Activated naive CD4-positive, alpha-beta T cell treated with anti-CD3 and anti-CD28 coated beads, Interleukin-2, amount 10 ng/mL, durations not matched to agents 7 days and 5 days (primary cell): ENCODE measurements at regions not wholly inside any gene's neighbourhood (a gene's known extent, or its start where the extent isn't known, plus 50 kb on each side); places are given as distances from the start of the nearest gene placed in this dataset.

ENCODE experiments used
- CTCF ChIA-PET: fragments of 350-600 bp; sonication (Branson Sonifier 250); formaldehyde crosslinking; loops from one replicate; lab custom pipeline; 2021; ENCODE audit warnings: antibody characterized with exemption; lab: Charles Lee
- DNase-seq: peaks from one replicate; pipeline ENCODE4 v3.0.0-alpha.2; 2020
- H3K27ac Mint-ChIP-seq: one replicate; pipeline ENCODE4 v1.8.0; 2021; ENCODE audit warnings: mild to moderate bottlenecking, moderate library complexity, mixed read lengths
- H3K27me3 Mint-ChIP-seq: one replicate; pipeline ENCODE4 v1.8.0; 2021; ENCODE audit warnings: mild to moderate bottlenecking, mixed read lengths
- H3K36me3 Mint-ChIP-seq: one replicate; pipeline ENCODE4 v1.8.0; 2021; ENCODE audit warnings: mixed read lengths
- H3K4me1 Mint-ChIP-seq: one replicate; pipeline ENCODE4 v1.8.0; 2021; ENCODE audit warnings: mixed read lengths
- H3K4me3 Mint-ChIP-seq: one replicate; pipeline ENCODE4 v1.8.0; 2021; ENCODE audit warnings: mild to moderate bottlenecking, moderate library complexity, mixed read lengths
- H3K9me3 Mint-ChIP-seq: one replicate; pipeline ENCODE4 v1.8.0; 2021; ENCODE audit warnings: mixed read lengths

DNA sequence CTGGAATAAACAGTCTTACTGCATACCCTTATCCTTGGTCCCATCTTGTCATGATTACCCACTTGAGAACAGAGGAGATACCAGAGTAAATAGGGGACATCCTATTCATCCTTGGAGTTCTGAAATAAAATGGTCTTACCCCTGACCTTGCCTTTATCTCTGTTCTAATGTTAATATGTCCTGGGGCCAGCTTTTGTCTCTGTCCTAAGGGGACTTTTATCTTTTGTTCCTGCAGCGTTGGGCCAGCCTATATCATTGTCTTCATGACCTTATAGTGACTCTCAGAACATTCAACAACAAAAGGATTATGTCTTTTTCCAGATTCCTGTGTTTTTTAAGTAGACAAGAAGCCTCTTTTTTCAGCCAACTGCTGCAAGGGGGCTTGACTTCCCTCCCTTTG, 1057.5 kb downstream of the LRFN5 start:
- H3K9me3 Mint-ChIP-seq: peaks cover 15% of the 10 kb centered on the region
- no peaks in the 10 kb centered on the region for H3K36me3 Mint-ChIP-seq
- CTCF ChIA-PET: no interaction called here

DNA sequence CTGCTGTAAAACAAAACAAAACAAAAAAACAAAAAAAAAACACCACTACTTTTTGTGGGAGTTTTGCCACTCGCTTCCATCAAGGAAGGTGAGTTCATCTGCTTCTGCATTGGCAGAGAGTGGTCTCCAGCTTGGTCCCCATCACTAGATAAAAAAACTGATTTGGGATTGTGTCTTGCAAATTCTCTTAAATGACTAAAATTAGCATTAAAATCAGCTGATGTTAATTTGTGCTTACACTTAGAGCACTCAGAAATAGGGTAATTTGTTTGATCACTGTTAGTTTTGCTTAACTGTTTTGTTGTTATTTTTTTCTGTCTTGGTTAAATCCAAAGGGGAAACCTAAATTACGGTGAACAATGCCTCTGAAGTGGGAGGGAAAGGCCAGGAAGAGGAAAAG, 1048.0 kb downstream of the LRFN5 start:
- no peak for DNase-seq
- CTCF ChIA-PET: no interaction called here
- H3K4me1 Mint-ChIP-seq: no peaks in the 10 kb centered on the region
- peaks cover 12% of the 10 kb centered on the region for H3K9me3 Mint-ChIP-seq
- no peaks in the 10 kb centered on the region for H3K27me3 Mint-ChIP-seq
- no peak overlapping the region for H3K4me3 Mint-ChIP-seq
- no peak overlapping the region for H3K27ac Mint-ChIP-seq
- H3K36me3 Mint-ChIP-seq: no peaks in the 10 kb centered on the region

More for the DNA sequence above, 1057.5 kb downstream of the LRFN5 start:
- no peaks in the 10 kb centered on the region for H3K27me3 Mint-ChIP-seq
- no peak overlapping the region for H3K4me3 Mint-ChIP-seq
- H3K27ac Mint-ChIP-seq: no peak overlapping the region
- H3K4me1 Mint-ChIP-seq: no peaks in the 10 kb centered on the region
- DNase-seq: no peak

DNA sequence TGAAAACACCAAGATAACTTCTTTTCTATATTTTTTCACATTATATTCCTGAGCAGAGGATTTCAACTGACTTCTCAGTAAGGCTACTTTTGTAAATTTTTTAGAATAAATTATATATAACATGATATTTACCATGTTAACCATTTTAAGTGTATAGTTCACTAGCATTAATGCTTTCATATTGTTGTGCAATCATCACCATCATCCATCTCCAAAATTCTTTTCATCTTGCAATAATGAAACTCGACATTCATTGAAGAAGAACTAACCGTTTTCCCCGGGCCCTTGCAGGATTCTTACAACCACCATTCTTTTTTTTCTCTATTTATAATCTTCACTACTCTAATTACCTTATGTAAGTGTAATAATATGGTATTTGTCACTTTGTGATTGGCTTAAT, 1036.1 kb downstream of the LRFN5 start:
- no peak for DNase-seq
- CTCF ChIA-PET: no interaction called here
- Mint-ChIP-seq H3K36me3 (no peaks in the 10 kb centered on the region), H3K27ac (no peak overlapping the region), H3K4me1 (no peaks in the 10 kb centered on the region), H3K27me3 (no peaks in the 10 kb centered on the region), H3K4me3 (no peak overlapping the region), H3K9me3 (peaks cover 16% of the 10 kb centered on the region)

DNA sequence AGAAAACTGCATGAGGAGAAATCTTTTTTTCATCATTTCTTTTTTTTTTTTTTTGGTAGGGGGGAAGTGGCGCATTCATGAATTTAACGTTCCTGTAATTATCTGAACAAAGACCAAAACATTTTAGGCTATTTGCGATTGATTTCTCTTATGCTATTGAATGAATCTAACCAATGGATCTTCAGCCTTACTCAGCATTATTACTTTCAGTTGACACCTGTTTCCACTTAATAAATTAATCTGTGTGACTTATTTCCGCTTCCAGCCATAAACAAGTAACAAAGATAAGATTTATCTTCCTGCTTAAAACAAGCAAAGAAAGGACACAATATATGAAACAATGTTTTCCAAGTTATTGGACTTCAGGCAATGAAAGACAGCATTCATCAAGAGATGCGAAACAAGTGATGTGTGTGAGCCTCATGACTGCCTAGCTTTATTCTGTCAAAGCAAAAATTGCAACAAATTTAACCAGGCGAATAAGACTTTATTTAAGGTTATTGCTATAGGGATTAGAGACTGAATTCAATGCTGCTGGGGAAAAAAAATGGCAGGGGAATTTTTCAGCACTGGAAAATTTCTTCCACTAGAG, 1026.9 kb downstream of the LRFN5 start:
- Mint-ChIP-seq H3K4me1 (no peaks in the 10 kb centered on the region), H3K27me3 (no peaks in the 10 kb centered on the region), H3K9me3 (no peaks in the 10 kb centered on the region), H3K4me3 (no peak overlapping the region), H3K27ac (no peak overlapping the region), H3K36me3 (no peaks in the 10 kb centered on the region)
- DNase-seq: no peak
- CTCF ChIA-PET: no interaction called here

DNA sequence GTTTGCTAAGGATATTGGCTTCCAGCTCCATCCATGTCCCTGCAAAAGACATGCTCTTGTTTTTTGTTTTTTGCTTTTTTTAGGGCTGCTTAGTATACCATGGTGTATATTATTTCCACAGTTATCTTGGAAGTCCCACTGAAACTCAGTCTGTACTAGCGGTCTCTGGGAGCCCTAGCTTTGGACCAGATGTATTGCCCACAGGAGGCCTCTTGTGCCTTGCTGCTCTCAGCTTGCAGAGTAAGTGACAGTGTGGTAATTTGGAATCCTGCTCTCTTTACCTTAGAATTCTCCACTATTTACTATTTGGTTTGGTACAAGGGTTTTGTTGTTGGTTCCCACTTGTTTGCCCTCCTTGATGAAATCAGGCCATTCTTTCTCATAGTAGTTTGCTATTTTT, 1022.9 kb downstream of the LRFN5 start:
- CTCF ChIA-PET: no interaction called here

DNA sequence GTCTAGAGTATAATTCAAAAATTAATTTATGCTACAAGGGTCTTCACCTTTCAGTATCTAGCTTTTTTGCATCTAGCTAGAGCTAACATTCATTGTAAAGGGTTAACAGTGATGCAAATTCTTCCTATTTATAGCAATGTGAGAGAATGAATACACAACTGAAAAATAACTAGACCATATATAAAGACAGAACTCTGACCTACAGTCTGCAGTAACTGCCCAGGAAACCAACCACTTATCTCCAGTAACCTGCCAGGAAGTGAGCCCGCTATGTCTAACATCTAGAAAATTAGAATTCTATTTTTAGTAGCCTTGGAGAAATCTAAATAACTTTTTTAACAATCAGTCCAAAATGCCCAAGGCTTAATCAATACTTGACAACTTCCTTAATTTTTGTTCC, 1021.9 kb downstream of the LRFN5 start:
- no peak for DNase-seq
- Mint-ChIP-seq H3K27me3 (no peaks in the 10 kb centered on the region), H3K27ac (no peak overlapping the region), H3K4me1 (no peaks in the 10 kb centered on the region), H3K9me3 (no peaks in the 10 kb centered on the region), H3K36me3 (no peaks in the 10 kb centered on the region), H3K4me3 (no peak overlapping the region)
- CTCF ChIA-PET: no interaction called here

More for the DNA sequence above, 1022.9 kb downstream of the LRFN5 start:
- Mint-ChIP-seq H3K27me3 (no peaks in the 10 kb centered on the region), H3K9me3 (no peaks in the 10 kb centered on the region), H3K36me3 (no peaks in the 10 kb centered on the region), H3K27ac (no peak overlapping the region), H3K4me1 (no peaks in the 10 kb centered on the region), H3K4me3 (no peak overlapping the region)
- no peak for DNase-seq

DNA sequence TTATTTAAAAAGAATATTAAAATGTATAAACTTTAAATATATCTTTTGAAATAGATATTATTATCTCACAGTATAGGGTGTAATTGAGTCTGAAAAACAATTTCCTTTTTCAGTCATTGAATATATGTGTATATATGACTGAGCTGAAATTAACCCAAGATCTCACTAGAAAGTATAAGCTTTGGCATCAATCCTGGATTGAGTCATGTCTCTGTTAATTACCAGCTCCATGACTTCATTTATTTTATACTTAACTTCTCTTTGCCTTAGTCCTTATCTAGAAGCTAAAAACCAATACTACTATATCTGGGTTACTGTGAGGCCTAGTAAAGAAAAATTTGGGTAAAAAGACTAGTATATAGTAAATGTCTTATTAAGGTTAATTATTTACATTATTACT, 1020.3 kb downstream of the LRFN5 start:
- Mint-ChIP-seq H3K27ac (no peak overlapping the region), H3K27me3 (no peaks in the 10 kb centered on the region), H3K36me3 (no peaks in the 10 kb centered on the region), H3K9me3 (no peaks in the 10 kb centered on the region), H3K4me1 (no peaks in the 10 kb centered on the region), H3K4me3 (no peak overlapping the region)
- CTCF ChIA-PET: no interaction called here
- DNase-seq: no peak

DNA sequence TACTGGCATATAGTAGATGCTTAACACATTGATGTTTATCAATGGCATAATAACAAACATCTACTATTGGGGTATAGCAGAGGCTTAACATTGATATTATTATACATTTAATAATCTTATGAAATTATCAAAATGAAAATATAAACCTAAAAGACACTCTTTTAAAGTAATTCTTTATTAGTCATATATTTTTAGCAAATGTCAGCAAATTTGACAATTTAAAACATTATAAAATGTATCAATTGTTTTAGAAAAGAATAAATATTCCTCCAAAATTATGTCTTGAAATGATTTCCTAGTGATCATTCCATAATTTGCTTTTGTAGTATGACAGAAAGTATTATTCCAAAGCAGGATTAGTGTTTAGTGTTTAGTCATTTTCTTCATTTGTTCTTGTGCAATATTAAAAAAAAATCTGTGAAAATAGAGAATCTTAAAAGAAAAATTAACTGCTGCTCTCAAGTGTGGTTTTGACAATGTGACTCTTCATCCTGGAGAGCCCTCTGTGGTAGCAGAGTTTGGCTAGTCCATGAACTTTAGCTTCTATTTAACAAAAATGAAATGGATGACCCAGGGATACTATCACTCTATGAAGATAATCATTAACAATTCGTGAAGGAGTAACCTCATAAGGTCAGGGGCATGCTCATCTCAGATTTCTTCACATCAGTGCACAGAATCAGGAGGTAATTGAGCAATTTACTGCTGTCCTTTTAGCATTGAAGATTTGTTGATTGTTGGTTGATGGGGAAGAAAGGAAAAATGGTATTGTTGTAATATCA, 1018.5 kb downstream of the LRFN5 start:
- Mint-ChIP-seq H3K36me3 (no peaks in the 10 kb centered on the region), H3K9me3 (no peaks in the 10 kb centered on the region), H3K27me3 (no peaks in the 10 kb centered on the region), H3K4me1 (no peaks in the 10 kb centered on the region), H3K27ac (no peak overlapping the region), H3K4me3 (no peak overlapping the region)
- no peak for DNase-seq
- CTCF ChIA-PET: no interaction called here

DNA sequence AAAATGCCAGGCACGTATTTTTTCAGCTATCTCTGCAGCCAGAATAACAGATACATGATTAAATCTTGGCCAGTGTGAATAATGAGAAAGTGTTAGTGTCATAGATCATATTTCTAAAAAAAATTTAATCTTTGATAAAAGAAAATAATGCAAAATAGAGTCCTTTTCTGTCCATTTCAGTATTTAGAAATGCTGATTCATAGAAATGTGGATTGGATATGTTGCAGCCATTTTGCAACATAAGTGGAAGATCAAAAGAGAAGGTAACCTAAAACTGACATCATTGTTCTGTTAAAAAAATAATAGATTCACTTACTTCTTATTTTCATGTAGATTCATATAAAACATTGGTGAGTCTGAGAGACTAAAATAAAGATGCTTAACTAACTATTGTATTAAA, 1010.3 kb downstream of the LRFN5 start:
- Mint-ChIP-seq H3K27ac (no peak overlapping the region), H3K9me3 (peaks cover 8% of the 10 kb centered on the region), H3K36me3 (no peaks in the 10 kb centered on the region), H3K4me1 (no peaks in the 10 kb centered on the region), H3K4me3 (no peak overlapping the region), H3K27me3 (no peaks in the 10 kb centered on the region)
- no peak for DNase-seq
- CTCF ChIA-PET: no interaction called here

DNA sequence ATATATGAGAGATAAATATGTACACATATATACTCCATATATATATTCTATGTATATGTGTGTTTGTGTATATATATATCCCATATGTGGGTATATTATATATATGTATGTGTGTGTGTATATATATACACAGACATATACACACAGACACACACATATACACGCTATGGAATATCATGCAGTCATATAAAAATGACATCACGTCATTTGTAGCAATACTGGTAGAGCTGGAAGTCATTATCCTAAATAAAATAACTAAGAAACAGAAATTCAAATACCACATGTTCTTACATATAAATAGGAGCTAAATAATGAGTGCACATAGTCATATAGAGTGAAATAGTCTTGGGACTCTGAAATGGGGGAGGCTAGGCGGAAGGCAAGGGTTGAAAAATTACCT, 1000.2 kb downstream of the LRFN5 start:
- Mint-ChIP-seq H3K4me1 (no peaks in the 10 kb centered on the region), H3K36me3 (no peaks in the 10 kb centered on the region), H3K27ac (no peak overlapping the region), H3K4me3 (no peak overlapping the region), H3K27me3 (no peaks in the 10 kb centered on the region), H3K9me3 (peaks cover 11% of the 10 kb centered on the region)
- CTCF ChIA-PET: no interaction called here
- DNase-seq: no peak

DNA sequence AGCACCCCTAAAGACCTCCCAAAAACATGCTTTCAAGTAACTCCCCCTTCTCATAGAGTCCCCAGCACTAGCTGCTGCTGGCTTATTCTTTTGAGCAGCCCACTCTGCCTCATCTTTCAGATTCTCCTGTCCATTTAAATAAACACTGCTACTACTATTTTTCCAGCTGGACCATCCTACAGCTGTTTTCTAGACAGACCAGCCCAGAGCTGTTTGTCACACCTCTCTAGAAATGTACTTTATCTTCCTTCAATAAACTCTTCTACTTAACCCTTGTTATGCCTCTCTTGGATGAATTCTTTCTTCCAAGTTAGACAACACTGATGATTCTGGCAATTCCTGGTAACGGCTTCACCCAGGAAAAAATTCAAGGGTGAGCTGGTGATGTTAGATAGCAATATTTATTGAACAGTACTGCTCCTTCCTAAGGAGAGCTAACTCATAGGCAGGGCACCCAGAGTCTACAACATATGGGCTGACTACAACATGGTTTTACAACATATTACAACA, 995.7 kb downstream of the LRFN5 start:
- no peaks in the 10 kb centered on the region for H3K27me3 Mint-ChIP-seq
- CTCF ChIA-PET: no interaction called here
- no peaks in the 10 kb centered on the region for H3K4me1 Mint-ChIP-seq

DNA sequence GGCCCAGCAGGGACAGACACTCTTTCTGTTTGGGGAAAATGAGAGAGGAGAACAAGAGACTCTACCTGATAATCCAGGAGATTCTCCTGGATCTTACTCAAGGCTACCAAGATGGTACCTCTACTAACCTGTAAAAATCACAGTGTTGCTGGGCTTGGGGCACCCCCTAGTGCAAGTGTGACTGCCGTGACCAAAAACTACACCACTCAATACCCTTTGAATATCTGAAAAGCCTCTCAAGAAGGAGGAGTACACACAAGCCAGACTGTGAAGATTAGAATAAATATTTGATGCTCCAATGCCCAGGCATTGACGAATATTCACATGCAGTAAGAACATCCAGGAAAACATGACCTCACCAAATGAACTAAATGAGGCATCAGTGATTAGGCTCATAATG, 965.4 kb downstream of the LRFN5 start:
- Mint-ChIP-seq H3K36me3 (no peaks in the 10 kb centered on the region), H3K9me3 (peaks cover 23% of the 10 kb centered on the region), H3K4me3 (no peak overlapping the region), H3K27ac (no peak overlapping the region), H3K27me3 (no peaks in the 10 kb centered on the region), H3K4me1 (no peaks in the 10 kb centered on the region)
- CTCF ChIA-PET: no interaction called here
- no peak for DNase-seq

More for the DNA sequence above, 995.7 kb downstream of the LRFN5 start:
- DNase-seq: no peak
- H3K4me3 Mint-ChIP-seq: no peak overlapping the region
- H3K9me3 Mint-ChIP-seq: peaks cover 12% of the 10 kb centered on the region
- H3K27ac Mint-ChIP-seq: no peak overlapping the region
- H3K36me3 Mint-ChIP-seq: no peaks in the 10 kb centered on the region

DNA sequence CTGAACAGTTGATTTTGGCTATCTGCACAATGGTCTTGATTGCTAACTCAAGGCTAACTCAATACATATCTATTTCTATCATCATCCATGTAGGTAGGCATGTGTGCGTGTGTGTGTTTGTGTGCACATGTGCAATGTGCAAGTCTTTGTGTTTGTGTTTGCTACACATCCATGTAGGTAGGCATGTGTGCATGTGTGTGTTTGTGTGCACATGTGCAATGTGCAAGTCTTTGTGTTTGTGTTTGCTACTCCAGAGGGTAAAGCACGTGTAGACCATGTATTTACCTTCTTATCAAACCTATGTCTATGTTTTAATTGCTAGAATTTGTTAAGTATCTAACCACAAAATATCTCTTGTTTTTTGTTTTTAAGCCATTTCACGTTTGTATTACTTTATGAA, 962.6 kb downstream of the LRFN5 start:
- no peaks in the 10 kb centered on the region for H3K27me3 Mint-ChIP-seq
- CTCF ChIA-PET: no interaction called here
- H3K27ac Mint-ChIP-seq: no peak overlapping the region
- H3K9me3 Mint-ChIP-seq: peaks cover 14% of the 10 kb centered on the region
- DNase-seq: no peak
- H3K36me3 Mint-ChIP-seq: no peaks in the 10 kb centered on the region
- H3K4me3 Mint-ChIP-seq: no peak overlapping the region
- H3K4me1 Mint-ChIP-seq: no peaks in the 10 kb centered on the region

DNA sequence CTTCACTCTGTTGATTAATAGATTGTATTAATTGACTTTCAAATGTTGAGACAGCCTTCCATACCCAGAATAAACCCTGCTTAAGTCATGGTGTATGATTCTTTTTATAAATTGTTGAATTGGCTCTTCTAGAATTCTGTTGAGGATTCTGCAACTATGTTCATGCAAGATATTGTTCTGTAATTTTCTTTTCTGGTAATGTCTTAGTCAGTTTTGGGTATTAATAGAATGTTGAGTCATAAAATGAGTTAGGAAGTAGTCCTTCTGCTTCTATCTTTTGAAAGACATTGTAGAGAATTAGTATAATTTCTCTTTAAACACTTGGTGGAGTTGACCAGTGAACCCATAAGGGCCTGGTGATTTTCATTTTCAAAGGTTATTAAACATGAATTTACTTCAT, 958.9 kb downstream of the LRFN5 start:
- no peaks in the 10 kb centered on the region for H3K27me3 Mint-ChIP-seq
- H3K9me3 Mint-ChIP-seq: peaks cover 10% of the 10 kb centered on the region
- DNase-seq: no peak
- no peaks in the 10 kb centered on the region for H3K36me3 Mint-ChIP-seq
- no peak overlapping the region for H3K27ac Mint-ChIP-seq
- no peak overlapping the region for H3K4me3 Mint-ChIP-seq
- CTCF ChIA-PET: no interaction called here
- H3K4me1 Mint-ChIP-seq: no peaks in the 10 kb centered on the region

DNA sequence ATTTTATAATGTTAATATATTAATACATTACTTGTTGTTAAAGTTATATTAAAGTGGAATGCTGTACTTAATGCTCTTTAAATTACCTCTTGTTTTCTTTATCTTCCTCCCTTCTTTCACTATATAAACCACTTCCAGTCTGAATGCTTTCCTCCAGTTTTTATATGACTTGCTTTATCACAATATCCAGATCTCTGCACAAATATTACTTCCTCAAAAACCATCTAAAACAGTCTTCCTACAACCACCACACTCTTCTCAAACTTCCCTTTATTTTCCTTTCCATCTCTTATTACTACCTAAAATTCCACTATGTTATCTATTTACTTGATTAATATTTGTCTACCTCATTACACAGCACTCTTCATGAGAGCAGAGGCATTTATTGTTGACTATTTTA, 956.6 kb downstream of the LRFN5 start:
- no peaks in the 10 kb centered on the region for H3K4me1 Mint-ChIP-seq
- no peaks in the 10 kb centered on the region for H3K27me3 Mint-ChIP-seq
- peaks cover 10% of the 10 kb centered on the region for H3K9me3 Mint-ChIP-seq
- CTCF ChIA-PET: no interaction called here
- H3K27ac Mint-ChIP-seq: no peak overlapping the region
- no peaks in the 10 kb centered on the region for H3K36me3 Mint-ChIP-seq
- DNase-seq: no peak
- H3K4me3 Mint-ChIP-seq: no peak overlapping the region
